Suprapubic skin (tissue), 4 donors: ENCODE measurements at regions not wholly inside any gene's neighbourhood (a gene's known extent, or its start where the extent isn't known, plus 50 kb on each side); places are given as distances from the start of the nearest gene placed in this dataset.

Source experiments
- DNase-seq, 2 donors: peaks; one replicate each; pipeline ENCODE4 v3.0.0-alpha.2; 2019; ENCODE audit warnings: low spot score in 2 of 2
- H3K27ac ChIP-seq: fragments of 200-600 bp; sonication (generic); one replicate; pipeline ENCODE4 v1.5.1; 2019
- H3K27me3 ChIP-seq: fragments of 200-600 bp; sonication (generic); one replicate; pipeline ENCODE4 v1.5.1; 2019
- H3K36me3 ChIP-seq: fragments of 200-600 bp; sonication (generic); one replicate; pipeline ENCODE4 v1.5.1; 2019
- H3K4me1 ChIP-seq: fragments of 200-600 bp; sonication (generic); one replicate; pipeline ENCODE4 v1.5.1; 2019
- H3K4me3 ChIP-seq: fragments of 200-600 bp; sonication (generic); one replicate; pipeline ENCODE4 v1.5.1; 2019; ENCODE audit warnings: mild to moderate bottlenecking
- H3K9me3 ChIP-seq: fragments of 200-600 bp; sonication (generic); one replicate; pipeline ENCODE4 v1.5.1; 2019
- CTCF ChIP-seq, 2 donors: fragments of 200-600 bp in 1 of 2; fragments of 450-650 bp in 1 of 2; sonication (generic) in 1 of 2; IDR thresholded peaks; one replicate each; pipeline ENCODE4 v1.5.1; 2016 to 2019; ENCODE audit warnings: antibody characterized with exemption in 2 of 2, mild to moderate bottlenecking in 1 of 2, moderate library complexity in 1 of 2
- EP300 ChIP-seq: sonication (generic); formaldehyde crosslinking; IDR thresholded peaks from one replicate; pipeline ENCODE4 v1.6.1; 2017; ENCODE audit warnings: antibody characterized with exemption
- POLR2A ChIP-seq, 2 donors: fragments of 450-650 bp; IDR thresholded peaks; one replicate each; pipeline ENCODE4 v1.6.1; 2017; ENCODE audit warnings: antibody characterized with exemption in 2 of 2, mild to moderate bottlenecking in 2 of 2, moderate library complexity in 2 of 2
- POLR2AphosphoS5 ChIP-seq, 3 donors: sonication (generic); formaldehyde crosslinking; IDR thresholded peaks; one replicate each; pipeline ENCODE4 v1.6.1; 2017; ENCODE audit warnings: antibody characterized with exemption in 3 of 3
- WGBS: methylation state at CpG from one replicate; pipeline ENCODE4 v1.1.5; 2018; 5-methylcytosine and 5-hydroxymethylcytosine counted together

GRCh38 chr20:58019027-58019849 lies 209.2 kb downstream of the ANKRD60 start:
- 81% methylated on average over 24 of the region's 24 CpGs for WGBS
- DNase-seq: peak in 1 of 2 donors; percentile 65
- TF ChIP-seq POLR2AphosphoS5 (IDR thresholded peaks at IDR 0.05) (no peak), EP300 (no peak), CTCF (IDR thresholded peaks at IDR 0.05) (no peak), POLR2A (IDR thresholded peaks at IDR 0.05) (no peak)

DNA sequence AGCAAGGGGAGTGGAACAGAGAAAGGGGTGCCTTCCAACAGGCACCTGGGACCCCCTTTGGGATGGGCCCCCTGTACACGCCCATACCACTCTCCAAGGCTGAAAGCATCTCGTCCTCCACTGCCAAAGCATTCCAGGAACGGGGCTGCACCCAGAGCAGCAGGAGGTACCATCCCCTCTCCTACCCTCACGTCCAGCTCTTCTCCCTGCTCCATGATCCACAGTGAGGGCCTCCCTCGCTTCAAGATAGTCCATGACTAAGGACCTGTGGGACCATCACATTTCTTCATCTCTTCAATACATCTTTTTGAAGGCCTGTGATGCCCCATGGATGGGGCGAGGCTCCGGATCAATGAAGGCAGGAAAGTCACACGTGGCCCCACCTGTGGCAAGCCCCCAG lies 209.9 kb downstream of the ANKRD60 start:
- Histone ChIP-seq H3K9me3 (no peaks in the 10 kb centered on the region), H3K27ac (peak overlapping the region; percentile 80), H3K36me3 (no peaks in the 10 kb centered on the region), H3K4me1 (peaks cover 46% of the 10 kb centered on the region), H3K4me3 (no peak overlapping the region), H3K27me3 (no peaks in the 10 kb centered on the region)
- peak in 1 of 2 donors; percentile 64 for DNase-seq
- WGBS: 81% methylated on average over 8 of the region's 8 CpGs
- no peak for TF ChIP-seq EP300
- TF ChIP-seq POLR2A (IDR thresholded peaks at IDR 0.05): no peak
- TF ChIP-seq POLR2AphosphoS5 (IDR thresholded peaks at IDR 0.05): no peak
- no peak for TF ChIP-seq CTCF (IDR thresholded peaks at IDR 0.05)

More at GRCh38 chr20:58019027-58019849, 209.2 kb downstream of the ANKRD60 start:
- no peaks in the 10 kb centered on the region for H3K36me3 ChIP-seq
- H3K4me3 ChIP-seq: no peak overlapping the region
- H3K27me3 ChIP-seq: no peaks in the 10 kb centered on the region
- peaks cover 46% of the 10 kb centered on the region for H3K4me1 ChIP-seq
- H3K27ac ChIP-seq: peak overlapping the region; percentile 80
- H3K9me3 ChIP-seq: no peaks in the 10 kb centered on the region

DNA sequence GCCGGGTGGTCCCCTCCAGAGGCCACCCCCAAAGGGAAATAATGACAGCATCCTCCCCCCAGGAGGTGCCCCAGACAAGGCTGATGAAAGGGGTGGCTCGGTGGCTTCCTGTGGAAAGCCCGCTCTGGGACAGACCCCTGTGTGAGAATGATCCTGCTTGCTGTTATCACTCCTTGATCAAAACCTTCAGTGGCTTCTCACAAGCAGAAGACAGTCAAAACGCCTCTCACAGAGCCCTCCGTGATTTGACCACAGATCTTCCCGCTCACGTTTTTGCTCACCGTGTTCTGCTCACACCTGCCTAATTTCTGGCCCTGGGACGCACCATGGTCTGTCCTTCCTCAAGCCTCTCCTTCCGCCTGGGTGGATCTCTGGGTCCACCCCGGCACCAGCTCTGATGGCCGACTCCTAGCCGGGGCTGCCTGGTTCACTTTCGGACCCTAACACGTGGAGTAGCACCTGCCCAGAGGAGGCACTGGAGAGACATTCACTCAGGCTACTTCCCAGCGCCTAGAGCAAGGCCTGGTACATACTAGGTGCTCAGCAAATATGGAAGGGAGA lies 210.4 kb downstream of the ANKRD60 start:
- TF ChIP-seq POLR2AphosphoS5 (IDR thresholded peaks at IDR 0.05): no peak
- no peak for TF ChIP-seq CTCF (IDR thresholded peaks at IDR 0.05)
- TF ChIP-seq EP300: no peak
- no peak for TF ChIP-seq POLR2A (IDR thresholded peaks at IDR 0.05)
- 87% methylated on average over 13 of the region's 16 CpGs for WGBS

GRCh38 chr20:58017231-58017969 lies 211.1 kb downstream of the ANKRD60 start:
- Histone ChIP-seq H3K27me3 (no peaks in the 10 kb centered on the region), H3K4me3 (no peak overlapping the region), H3K9me3 (no peaks in the 10 kb centered on the region), H3K4me1 (peaks cover 42% of the 10 kb centered on the region), H3K27ac (peak overlapping the region; percentile 80), H3K36me3 (no peaks in the 10 kb centered on the region)
- TF ChIP-seq POLR2AphosphoS5 (IDR thresholded peaks at IDR 0.05) (peak in 1 of 3 donors; percentile 45), CTCF (IDR thresholded peaks at IDR 0.05) (no peak)
- whole genome bisulfite sequencing: 60% methylated on average over 18 of the region's 20 CpGs
- peak; percentile 79 to 90 for DNase-seq

More for the DNA sequence above, 210.4 kb downstream of the ANKRD60 start:
- Histone ChIP-seq H3K4me1 (peaks cover 46% of the 10 kb centered on the region), H3K4me3 (no peak overlapping the region), H3K27ac (peak overlapping the region; percentile 80), H3K27me3 (no peaks in the 10 kb centered on the region), H3K36me3 (no peaks in the 10 kb centered on the region), H3K9me3 (no peaks in the 10 kb centered on the region)
- DNase-seq: peak in 1 of 2 donors; percentile 60

- H3K27me3 ChIP-seq: no peaks in the 10 kb centered on the region
- H3K27ac ChIP-seq: peak overlapping the region; percentile 80
- no peak for DNase-seq
- WGBS: 84% methylated on average over 2 of the region's 2 CpGs
- no peak overlapping the region for H3K4me3 ChIP-seq
- H3K9me3 ChIP-seq: no peaks in the 10 kb centered on the region
- no peaks in the 10 kb centered on the region for H3K36me3 ChIP-seq
- H3K4me1 ChIP-seq: peaks cover 39% of the 10 kb centered on the region
- no peak for TF ChIP-seq POLR2AphosphoS5 (IDR thresholded peaks at IDR 0.05)
- no peak for TF ChIP-seq POLR2A (IDR thresholded peaks at IDR 0.05)
- no peak for TF ChIP-seq CTCF (IDR thresholded peaks at IDR 0.05)
- TF ChIP-seq EP300: no peak
These were observed 211.7 kb downstream of the ANKRD60 start for GRCh38 chr20:58016779-58017178.
